ENCODE measurements at regions not wholly inside any gene's neighbourhood (a gene's known extent, or its start where the extent isn't known, plus 50 kb on each side); places are given as distances from the start of the nearest gene placed in this dataset.
A peak's percentile ranks its signal among the peaks of the same experiment; 100 is the strongest.

GRCh38 chrX:130974323-130974722, 71.3 kb upstream of the ENOX2 start:
- no peak for DNase-seq

GRCh38 chrX:130975947-130976346, 72.9 kb upstream of the ENOX2 start:
- peak; percentile 17 for DNase-seq

- DNase-seq, result no peak
These were observed 76.3 kb upstream of the ARHGAP36 start for GRCh38 chrX:130981836-130982235.

GRCh38 chrX:130984782-130985181, 73.4 kb upstream of the ARHGAP36 start:
- DNase-seq, result no peak

GRCh38 chrX:130987241-130987640, 70.9 kb upstream of the ARHGAP36 start:
- no peak for DNase-seq

- no peak for DNase-seq
These were observed 67.4 kb upstream of the ARHGAP36 start for GRCh38 chrX:130990723-130991122.

GRCh38 chrX:130994671-130995070, 63.5 kb upstream of the ARHGAP36 start:
- no peak for DNase-seq

- DNase-seq, result no peak
These were observed 62.7 kb upstream of the ARHGAP36 start for GRCh38 chrX:130995439-130995838.

- no peak for DNase-seq
These were observed 60.8 kb upstream of the ARHGAP36 start for GRCh38 chrX:130997314-130997713.

GRCh38 chrX:130999360-130999759, 58.8 kb upstream of the ARHGAP36 start:
- no peak for DNase-seq

Data from NCI-H526 treated with DMSO at 0.1 percent for 48 hours (cell line).